Ascending aorta (tissue), 2 donors: ENCODE measurements at regions not wholly inside any gene's neighbourhood (a gene's known extent, or its start where the extent isn't known, plus 50 kb on each side); places are given as distances from the start of the nearest gene placed in this dataset.

Source experiments
- DNase-seq, 2 donors: peaks; one replicate each; pipeline ENCODE4 v3.0.0-alpha.2; 2019; ENCODE audit warnings: low spot score in 2 of 2
- H3K27ac ChIP-seq, 2 donors: fragments of 200-600 bp; sonication (generic); one replicate each; pipeline ENCODE4 v1.5.1; 2016 to 2017; ENCODE audit warnings: mild to moderate bottlenecking in 1 of 2
- H3K27me3 ChIP-seq: fragments of 200-600 bp; sonication (generic); one replicate; pipeline ENCODE4 v1.5.1; 2017
- H3K36me3 ChIP-seq, 2 donors: fragments of 200-600 bp; sonication (generic); one replicate each; pipeline ENCODE4 v1.5.1; 2016
- H3K4me1 ChIP-seq, 2 donors: fragments of 200-600 bp; sonication (generic); one replicate each; pipeline ENCODE4 v1.5.1; 2016 to 2017; ENCODE audit warnings: mild to moderate bottlenecking in 1 of 2
- H3K4me3 ChIP-seq, 2 donors: fragments of 200-600 bp; sonication (generic); one replicate each; pipeline ENCODE4 v1.5.1; 2016 to 2017; ENCODE audit warnings: mild to moderate bottlenecking in 1 of 2
- H3K9me3 ChIP-seq, 2 donors: fragments of 200-600 bp; sonication (generic); one replicate each; pipeline ENCODE4 v1.5.1; 2016
- intact Hi-C: fragments of 100-400 bp; cut with DNase I; formaldehyde crosslinking; loops from one replicate; pipeline ENCODE4 v1.15.1; 2023
- TF ChIP-seq, protein P1 (sequence below), 3 experiments: fragments of 200-600 bp in 2 of 3; fragments of 450-650 bp in 1 of 3; sonication (generic) in 2 of 3; IDR thresholded peaks; one replicate each; pipeline ENCODE4 v1.5.1; 2016 to 2019; ENCODE audit warnings: antibody characterized with exemption in 3 of 3, mild to moderate bottlenecking in 1 of 3, moderate library complexity in 1 of 3

DNA sequence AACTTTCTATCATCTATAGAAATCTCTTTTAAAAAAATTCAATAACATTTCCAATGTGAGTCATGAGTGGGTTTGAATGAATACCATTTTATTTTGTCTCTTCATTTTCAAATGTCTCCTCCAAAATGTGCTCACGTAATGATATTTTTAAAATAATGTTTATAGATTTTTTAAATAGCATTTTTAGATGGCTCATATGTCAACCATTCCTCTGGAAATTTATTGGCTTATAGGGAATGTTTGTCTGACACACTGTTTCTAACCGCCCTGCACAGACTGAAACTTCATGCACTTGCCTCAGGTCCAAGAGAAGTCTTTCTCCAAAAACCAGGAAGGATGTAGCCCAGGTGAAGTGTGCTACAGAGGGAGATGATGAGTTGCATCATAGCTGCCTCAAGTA lies 88.8 kb upstream of the PLEKHG7 start:
- TF ChIP-seq, protein P1, sequence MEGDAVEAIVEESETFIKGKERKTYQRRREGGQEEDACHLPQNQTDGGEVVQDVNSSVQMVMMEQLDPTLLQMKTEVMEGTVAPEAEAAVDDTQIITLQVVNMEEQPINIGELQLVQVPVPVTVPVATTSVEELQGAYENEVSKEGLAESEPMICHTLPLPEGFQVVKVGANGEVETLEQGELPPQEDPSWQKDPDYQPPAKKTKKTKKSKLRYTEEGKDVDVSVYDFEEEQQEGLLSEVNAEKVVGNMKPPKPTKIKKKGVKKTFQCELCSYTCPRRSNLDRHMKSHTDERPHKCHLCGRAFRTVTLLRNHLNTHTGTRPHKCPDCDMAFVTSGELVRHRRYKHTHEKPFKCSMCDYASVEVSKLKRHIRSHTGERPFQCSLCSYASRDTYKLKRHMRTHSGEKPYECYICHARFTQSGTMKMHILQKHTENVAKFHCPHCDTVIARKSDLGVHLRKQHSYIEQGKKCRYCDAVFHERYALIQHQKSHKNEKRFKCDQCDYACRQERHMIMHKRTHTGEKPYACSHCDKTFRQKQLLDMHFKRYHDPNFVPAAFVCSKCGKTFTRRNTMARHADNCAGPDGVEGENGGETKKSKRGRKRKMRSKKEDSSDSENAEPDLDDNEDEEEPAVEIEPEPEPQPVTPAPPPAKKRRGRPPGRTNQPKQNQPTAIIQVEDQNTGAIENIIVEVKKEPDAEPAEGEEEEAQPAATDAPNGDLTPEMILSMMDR (IDR thresholded peaks at IDR 0.05): no peak
- DNase-seq: no peak
- intact Hi-C loops: no loop called here

GRCh38 chr12:92612611-92613010 lies 90.2 kb upstream of the PLEKHG7 start:
- Histone ChIP-seq H3K4me3 (no peak overlapping the region), H3K9me3 (no peaks in the 10 kb centered on the region), H3K4me1 (no peaks in the 10 kb centered on the region), H3K27me3 (no peaks in the 10 kb centered on the region), H3K27ac (no peak overlapping the region), H3K36me3 (no peaks in the 10 kb centered on the region)
- TF ChIP-seq, protein P1 (IDR thresholded peaks at IDR 0.05): no peak
- no peak for DNase-seq
- intact Hi-C loops: no loop called here

More for the DNA sequence above, 88.8 kb upstream of the PLEKHG7 start:
- Histone ChIP-seq H3K27ac (no peak overlapping the region), H3K9me3 (no peaks in the 10 kb centered on the region), H3K4me1 (no peaks in the 10 kb centered on the region), H3K4me3 (no peak overlapping the region), H3K36me3 (no peaks in the 10 kb centered on the region), H3K27me3 (no peaks in the 10 kb centered on the region)

- Histone ChIP-seq H3K4me1 (no peaks in the 10 kb centered on the region), H3K9me3 (no peaks in the 10 kb centered on the region), H3K36me3 (no peaks in the 10 kb centered on the region), H3K27ac (no peak overlapping the region), H3K27me3 (no peaks in the 10 kb centered on the region), H3K4me3 (no peak overlapping the region)
- TF ChIP-seq, protein P1 (IDR thresholded peaks at IDR 0.05): peak in 1 of 3 experiments; percentile 8
- DNase-seq: no peak
- intact Hi-C loops: no loop called here
Observed at GRCh38 chr12:92608151-92609091, 94.4 kb upstream of the PLEKHG7 start.

DNA sequence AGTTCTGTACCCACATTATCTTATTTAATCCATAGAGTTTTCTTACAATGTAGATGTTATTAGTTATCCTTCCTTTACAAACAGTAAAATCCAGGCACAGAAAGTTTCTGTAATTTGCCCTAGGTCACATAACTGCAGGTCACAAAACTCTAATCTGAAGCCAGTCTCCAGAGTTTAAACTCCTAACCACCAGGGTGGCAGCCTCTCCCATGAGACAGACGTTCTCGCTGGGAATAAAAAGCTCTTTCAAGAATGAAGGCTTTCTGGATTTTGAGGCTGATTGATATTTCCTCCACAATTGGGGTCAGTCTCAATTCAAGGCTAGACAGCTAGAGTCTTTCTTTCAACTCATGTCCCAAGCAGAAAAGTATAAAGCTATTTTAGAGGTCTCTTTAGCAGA lies 95.8 kb upstream of the PLEKHG7 start:
- intact Hi-C loops: no loop called here
- TF ChIP-seq, protein P1 (IDR thresholded peaks at IDR 0.05): no peak
- DNase-seq: no peak
- Histone ChIP-seq H3K36me3 (no peaks in the 10 kb centered on the region), H3K27me3 (no peaks in the 10 kb centered on the region), H3K4me3 (no peak overlapping the region), H3K9me3 (no peaks in the 10 kb centered on the region), H3K27ac (no peak overlapping the region), H3K4me1 (no peaks in the 10 kb centered on the region)

GRCh38 chr12:92605621-92606170 lies 97.1 kb upstream of the PLEKHG7 start:
- Histone ChIP-seq H3K36me3 (no peaks in the 10 kb centered on the region), H3K27ac (no peak overlapping the region), H3K27me3 (no peaks in the 10 kb centered on the region), H3K4me3 (no peak overlapping the region), H3K9me3 (no peaks in the 10 kb centered on the region), H3K4me1 (no peaks in the 10 kb centered on the region)
- TF ChIP-seq, protein P1 (IDR thresholded peaks at IDR 0.05): no peak
- no peak for DNase-seq
- intact Hi-C loops: no loop called here
